Neural cell (in vitro differentiated cells): ENCODE measurements at regions not wholly inside any gene's neighbourhood (a gene's known extent, or its start where the extent isn't known, plus 50 kb on each side); places are given as distances from the start of the nearest gene placed in this dataset.

Source experiments
- H2AFZ ChIP-seq: fragments of 200-600, 300-800 bp; sonication (generic), shearing (Covaris generic); 2 replicates; pipeline ENCODE4 v1.6.0; 2014; ENCODE audit warnings: low read depth, mild to moderate bottlenecking, antibody characterized with exemption, low read length, moderate library complexity
- H3F3A ChIP-seq: fragments of 200-600 bp; shearing (Covaris generic); 2 replicates; pipeline ENCODE4 v1.6.1; 2016; ENCODE audit warnings: mild to moderate bottlenecking, moderate library complexity, mixed read lengths, antibody characterized with exemption, low read length; ENCODE audit not compliant: insufficient read depth, poor library complexity, severe bottlenecking
- H3K27ac ChIP-seq: fragments of 200-600, 300-800 bp; sonication (generic), shearing (Covaris generic); 2 replicates; pipeline ENCODE4 v1.5.1; 2014; ENCODE audit warnings: mild to moderate bottlenecking, low read length, moderate library complexity
- H3K27me3 ChIP-seq: fragments of 300-800, 200-600 bp; sonication (generic), shearing (Covaris generic); 2 replicates; pipeline ENCODE4 v1.6.0; 2014; ENCODE audit warnings: mild to moderate bottlenecking, low read depth, low read length, moderate library complexity; ENCODE audit not compliant: insufficient read depth
- H3K36me3 ChIP-seq: fragments of 300-800, 200-600 bp; sonication (generic), shearing (Covaris generic); 2 replicates; pipeline ENCODE4 v1.5.1; 2014; ENCODE audit warnings: mild to moderate bottlenecking, antibody characterized with exemption, low read length, moderate library complexity; ENCODE audit not compliant: insufficient read depth
- H3K4me2 ChIP-seq: fragments of 300-800, 200-600 bp; sonication (generic), shearing (Covaris generic); 2 replicates; pipeline ENCODE4 v1.6.0; 2014; ENCODE audit warnings: mild to moderate bottlenecking, low read length
- H3K4me3 ChIP-seq: fragments of 300-800, 200-600 bp; sonication (generic), shearing (Covaris generic); 2 replicates; pipeline ENCODE4 v1.5.1; 2014; ENCODE audit warnings: mild to moderate bottlenecking, low read length, moderate library complexity
- H3K79me2 ChIP-seq: fragments of 200-600 bp; shearing (Covaris generic); replicated peaks from 2 replicates; pipeline ENCODE4 v1.6.0; 2014; ENCODE audit warnings: mild to moderate bottlenecking, low read length, moderate library complexity; ENCODE audit not compliant: insufficient read depth
- H3K9ac ChIP-seq: fragments of 300-800, 200-600 bp; sonication (generic), shearing (Covaris generic); 2 replicates; pipeline ENCODE4 v1.6.1; 2016; ENCODE audit warnings: mild to moderate bottlenecking, low read length, mixed read lengths
- H3K9me2 ChIP-seq: fragments of 200-600 bp; shearing (Covaris generic); 2 replicates; pipeline ENCODE4 v1.6.1; 2016; ENCODE audit warnings: mild to moderate bottlenecking, low read length, mixed read lengths; ENCODE audit not compliant: insufficient read depth
- H3K9me3 ChIP-seq: fragments of 200-600, 300-800 bp; sonication (generic), shearing (Covaris generic); 2 replicates; pipeline ENCODE4 v1.6.1; 2016; ENCODE audit warnings: mild to moderate bottlenecking, mixed run types, low read length, moderate library complexity, mixed read lengths
- H4K20me1 ChIP-seq: fragments of 200-600 bp; shearing (Covaris generic); 2 replicates; pipeline ENCODE4 v1.6.1; 2016; ENCODE audit warnings: mild to moderate bottlenecking, mixed run types; ENCODE audit not compliant: insufficient read depth
- EP300 ChIP-seq: fragments of 450-650 bp; conservative IDR thresholded peaks from 2 replicates; pipeline ENCODE4 v1.6.1; 2014; ENCODE audit warnings: antibody characterized with exemption, mild to moderate bottlenecking, moderate library complexity; ENCODE audit not compliant: poor library complexity, severe bottlenecking
- EZH2 ChIP-seq: fragments of 200-600, 300-800 bp; shearing (Covaris generic), sonication (generic); IDR thresholded peaks from 2 replicates; pipeline ENCODE4 v1.6.1; 2014; ENCODE audit warnings: antibody characterized with exemption, low read length, borderline replicate concordance, mild to moderate bottlenecking; ENCODE audit not compliant: insufficient read depth, poor library complexity, severe bottlenecking
- MXI1 ChIP-seq: fragments of 450-650 bp; conservative IDR thresholded peaks from 2 replicates; pipeline ENCODE4 v1.6.1; 2014; ENCODE audit warnings: antibody characterized with exemption, mild to moderate bottlenecking; ENCODE audit not compliant: poor library complexity, severe bottlenecking
- POLR2AphosphoS5 ChIP-seq: IDR thresholded peaks from 2 replicates; pipeline ENCODE4 v1.6.1; 2012
- RAD21 ChIP-seq: fragments of 450-650 bp; conservative IDR thresholded peaks from 2 replicates; pipeline ENCODE4 v1.6.1; 2014; ENCODE audit warnings: antibody characterized with exemption, mild to moderate bottlenecking, moderate library complexity
- REST ChIP-seq: IDR thresholded peaks from 2 replicates; pipeline ENCODE4 v1.6.1; 2012; ENCODE audit warnings: borderline replicate concordance
- SMC3 ChIP-seq: fragments of 450-650 bp; conservative IDR thresholded peaks from 2 replicates; pipeline ENCODE4 v1.6.1; 2014; ENCODE audit warnings: antibody characterized with exemption, mild to moderate bottlenecking, moderate library complexity; ENCODE audit not compliant: poor library complexity
- TAF1 ChIP-seq: IDR thresholded peaks from 2 replicates; pipeline ENCODE4 v1.6.1; 2012; ENCODE audit warnings: low read depth
- TF ChIP-seq, protein P1 (sequence below): fragments of 450-650 bp; IDR thresholded peaks from 2 replicates; pipeline ENCODE4 v1.5.1; 2014; ENCODE audit warnings: antibody characterized with exemption, mild to moderate bottlenecking, moderate library complexity; ENCODE audit not compliant: poor library complexity, severe bottlenecking

GRCh38 chrX:145549496-145549895 lies 268.1 kb upstream of the SLITRK2 start:
- Histone ChIP-seq H3K27me3 (no peaks in the 10 kb centered on the region), H3K79me2 (no peaks in the 10 kb centered on the region), H3K9me3 (no peaks in the 10 kb centered on the region), H2AFZ (no peak overlapping the region), H4K20me1 (no peaks in the 10 kb centered on the region), H3K4me3 (no peak overlapping the region), H3F3A (no peaks in the 10 kb centered on the region), H3K27ac (no peak overlapping the region), H3K9ac (no peak overlapping the region), H3K4me2 (no peak overlapping the region), H3K36me3 (no peaks in the 10 kb centered on the region), H3K9me2 (no peaks in the 10 kb centered on the region)
- TF ChIP-seq EZH2 = no peak
- TF ChIP-seq REST = no peak
- no peak for TF ChIP-seq TAF1
- TF ChIP-seq SMC3 = no peak
- TF ChIP-seq, protein P1, sequence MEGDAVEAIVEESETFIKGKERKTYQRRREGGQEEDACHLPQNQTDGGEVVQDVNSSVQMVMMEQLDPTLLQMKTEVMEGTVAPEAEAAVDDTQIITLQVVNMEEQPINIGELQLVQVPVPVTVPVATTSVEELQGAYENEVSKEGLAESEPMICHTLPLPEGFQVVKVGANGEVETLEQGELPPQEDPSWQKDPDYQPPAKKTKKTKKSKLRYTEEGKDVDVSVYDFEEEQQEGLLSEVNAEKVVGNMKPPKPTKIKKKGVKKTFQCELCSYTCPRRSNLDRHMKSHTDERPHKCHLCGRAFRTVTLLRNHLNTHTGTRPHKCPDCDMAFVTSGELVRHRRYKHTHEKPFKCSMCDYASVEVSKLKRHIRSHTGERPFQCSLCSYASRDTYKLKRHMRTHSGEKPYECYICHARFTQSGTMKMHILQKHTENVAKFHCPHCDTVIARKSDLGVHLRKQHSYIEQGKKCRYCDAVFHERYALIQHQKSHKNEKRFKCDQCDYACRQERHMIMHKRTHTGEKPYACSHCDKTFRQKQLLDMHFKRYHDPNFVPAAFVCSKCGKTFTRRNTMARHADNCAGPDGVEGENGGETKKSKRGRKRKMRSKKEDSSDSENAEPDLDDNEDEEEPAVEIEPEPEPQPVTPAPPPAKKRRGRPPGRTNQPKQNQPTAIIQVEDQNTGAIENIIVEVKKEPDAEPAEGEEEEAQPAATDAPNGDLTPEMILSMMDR = no peak
- no peak for TF ChIP-seq MXI1
- TF ChIP-seq EP300 = no peak
- no peak for TF ChIP-seq POLR2AphosphoS5
- no peak for TF ChIP-seq RAD21

GRCh38 chrX:145552643-145553042 lies 265.0 kb upstream of the SLITRK2 start:
- H3K4me2 ChIP-seq = no peak overlapping the region
- H3K27ac ChIP-seq = no peak overlapping the region

More at GRCh38 chrX:145552643-145553042, 265.0 kb upstream of the SLITRK2 start:
- Histone ChIP-seq H3F3A (no peaks in the 10 kb centered on the region), H2AFZ (no peak overlapping the region), H3K9ac (no peak overlapping the region), H3K4me3 (no peak overlapping the region), H3K36me3 (no peaks in the 10 kb centered on the region), H4K20me1 (no peaks in the 10 kb centered on the region), H3K9me3 (no peaks in the 10 kb centered on the region), H3K9me2 (no peaks in the 10 kb centered on the region), H3K27me3 (no peaks in the 10 kb centered on the region), H3K79me2 (no peaks in the 10 kb centered on the region)
- TF ChIP-seq RAD21 (no peak), EZH2 (no peak), EP300 (no peak), POLR2AphosphoS5 (no peak), TAF1 (no peak), MXI1 (no peak), REST (no peak), SMC3 (no peak)
- TF ChIP-seq, protein P1 = no peak
